ENCODE measurements at regions not wholly inside any gene's neighbourhood (a gene's known extent, or its start where the extent isn't known, plus 50 kb on each side); places are given as distances from the start of the nearest gene placed in this dataset.

DNA sequence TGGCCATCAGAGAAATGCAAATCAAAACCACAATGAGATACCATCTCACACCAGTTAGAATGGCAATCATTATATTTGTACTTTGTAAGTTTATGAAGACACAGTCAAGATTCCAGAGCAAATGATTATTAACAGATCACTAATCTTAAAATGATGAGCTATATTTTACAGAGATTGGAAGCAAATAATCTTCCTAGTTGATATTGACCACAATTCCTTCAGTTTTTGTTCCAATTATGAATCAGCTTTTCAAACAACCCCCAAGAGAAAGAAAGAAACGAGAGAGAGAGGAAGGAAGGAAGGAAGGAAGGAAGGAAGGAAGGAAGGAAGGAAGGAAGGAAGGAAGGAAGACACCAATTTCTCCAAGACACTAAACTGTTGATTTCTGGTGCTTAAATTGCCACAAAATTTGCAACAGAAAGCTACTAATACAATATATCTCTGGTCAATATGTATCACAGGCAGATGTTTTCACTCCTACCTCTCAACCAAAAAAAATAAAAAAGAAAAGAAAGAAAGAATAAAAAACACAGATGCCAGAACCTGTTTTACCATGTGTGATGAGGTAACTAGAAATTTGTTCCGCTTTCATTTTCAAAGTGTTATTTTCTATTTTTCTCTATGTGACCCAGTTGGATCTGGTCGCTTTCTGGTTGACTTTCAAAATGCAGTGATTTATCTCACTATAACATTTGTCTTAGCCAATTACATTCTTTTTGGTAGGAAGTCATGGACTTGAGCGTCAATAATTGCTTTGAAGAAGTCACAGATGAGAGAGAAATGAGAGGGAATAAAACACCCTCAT lies 1609.6 kb downstream of the SI start:
- H3K27ac Mint-ChIP-seq: no peak overlapping the region
- H3K4me3 Mint-ChIP-seq: no peak overlapping the region
- TF ChIP-seq, protein P1, sequence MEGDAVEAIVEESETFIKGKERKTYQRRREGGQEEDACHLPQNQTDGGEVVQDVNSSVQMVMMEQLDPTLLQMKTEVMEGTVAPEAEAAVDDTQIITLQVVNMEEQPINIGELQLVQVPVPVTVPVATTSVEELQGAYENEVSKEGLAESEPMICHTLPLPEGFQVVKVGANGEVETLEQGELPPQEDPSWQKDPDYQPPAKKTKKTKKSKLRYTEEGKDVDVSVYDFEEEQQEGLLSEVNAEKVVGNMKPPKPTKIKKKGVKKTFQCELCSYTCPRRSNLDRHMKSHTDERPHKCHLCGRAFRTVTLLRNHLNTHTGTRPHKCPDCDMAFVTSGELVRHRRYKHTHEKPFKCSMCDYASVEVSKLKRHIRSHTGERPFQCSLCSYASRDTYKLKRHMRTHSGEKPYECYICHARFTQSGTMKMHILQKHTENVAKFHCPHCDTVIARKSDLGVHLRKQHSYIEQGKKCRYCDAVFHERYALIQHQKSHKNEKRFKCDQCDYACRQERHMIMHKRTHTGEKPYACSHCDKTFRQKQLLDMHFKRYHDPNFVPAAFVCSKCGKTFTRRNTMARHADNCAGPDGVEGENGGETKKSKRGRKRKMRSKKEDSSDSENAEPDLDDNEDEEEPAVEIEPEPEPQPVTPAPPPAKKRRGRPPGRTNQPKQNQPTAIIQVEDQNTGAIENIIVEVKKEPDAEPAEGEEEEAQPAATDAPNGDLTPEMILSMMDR (conservative IDR thresholded peaks at IDR 0.05): no peak
- peaks cover 5% of the 10 kb centered on the region for H3K9me3 Mint-ChIP-seq
- no peak for DNase-seq (ENCODE audit: extremely low spot score, unreplicated experiment)
- H3K36me3 Mint-ChIP-seq: no peaks in the 10 kb centered on the region
- H3K4me1 Mint-ChIP-seq (ENCODE audit: unreplicated experiment): no peaks in the 10 kb centered on the region
- H3K27me3 Mint-ChIP-seq: no peaks in the 10 kb centered on the region

DNA sequence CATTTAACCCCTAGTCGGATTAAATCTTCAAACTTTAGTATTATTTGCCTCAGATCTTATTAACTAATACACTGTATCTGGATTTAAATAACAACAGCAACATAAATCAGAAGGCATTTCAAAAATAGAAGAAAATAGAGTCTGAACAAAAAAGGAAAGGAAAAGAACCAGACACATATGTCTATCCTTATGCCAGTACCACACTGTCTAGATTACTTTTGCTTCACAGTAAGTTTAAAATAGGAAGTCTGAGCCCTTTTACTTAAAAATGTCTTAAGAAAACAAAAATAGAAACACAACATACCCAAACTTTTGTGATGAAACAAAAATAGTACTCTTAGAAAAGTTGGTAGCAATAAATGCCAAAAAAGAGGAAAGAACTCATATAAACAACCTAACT lies 1615.8 kb downstream of the SI start:
- no peak for DNase-seq (ENCODE audit: extremely low spot score, unreplicated experiment)
- H3K27me3 Mint-ChIP-seq: peaks cover 3% of the 10 kb centered on the region
- no peaks in the 10 kb centered on the region for H3K9me3 Mint-ChIP-seq
- H3K4me3 Mint-ChIP-seq: no peak overlapping the region
- TF ChIP-seq, protein P1 (conservative IDR thresholded peaks at IDR 0.05): no peak
- no peak overlapping the region for H3K27ac Mint-ChIP-seq
- no peaks in the 10 kb centered on the region for H3K4me1 Mint-ChIP-seq (ENCODE audit: unreplicated experiment)
- no peaks in the 10 kb centered on the region for H3K36me3 Mint-ChIP-seq

DNA sequence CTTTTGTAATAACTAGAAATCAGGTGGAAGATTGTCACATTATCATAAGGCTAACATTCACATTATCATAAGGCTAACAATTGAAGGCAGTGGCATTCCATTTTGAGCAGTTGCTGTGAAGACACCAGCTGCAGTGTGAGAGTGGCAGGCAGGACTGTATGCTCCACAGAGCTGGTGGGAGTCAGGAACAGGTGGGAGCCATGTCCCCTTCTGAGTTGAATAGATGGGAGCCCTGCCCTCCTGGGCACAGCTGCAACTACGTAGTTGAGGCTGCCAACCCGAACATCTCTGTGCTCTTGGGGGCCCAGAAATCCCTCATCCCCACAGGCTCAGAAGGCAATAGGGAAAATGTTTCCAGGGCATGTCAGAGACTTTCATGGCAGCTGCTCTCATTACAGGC lies 1627.6 kb downstream of the SI start:
- H3K27ac Mint-ChIP-seq: no peak overlapping the region
- H3K9me3 Mint-ChIP-seq: peaks cover 6% of the 10 kb centered on the region
- no peaks in the 10 kb centered on the region for H3K4me1 Mint-ChIP-seq (ENCODE audit: unreplicated experiment)
- H3K27me3 Mint-ChIP-seq: no peaks in the 10 kb centered on the region
- H3K36me3 Mint-ChIP-seq: no peaks in the 10 kb centered on the region
- DNase-seq (ENCODE audit: extremely low spot score, unreplicated experiment): no peak
- H3K4me3 Mint-ChIP-seq: no peak overlapping the region
- TF ChIP-seq, protein P1 (conservative IDR thresholded peaks at IDR 0.05): no peak

DNA sequence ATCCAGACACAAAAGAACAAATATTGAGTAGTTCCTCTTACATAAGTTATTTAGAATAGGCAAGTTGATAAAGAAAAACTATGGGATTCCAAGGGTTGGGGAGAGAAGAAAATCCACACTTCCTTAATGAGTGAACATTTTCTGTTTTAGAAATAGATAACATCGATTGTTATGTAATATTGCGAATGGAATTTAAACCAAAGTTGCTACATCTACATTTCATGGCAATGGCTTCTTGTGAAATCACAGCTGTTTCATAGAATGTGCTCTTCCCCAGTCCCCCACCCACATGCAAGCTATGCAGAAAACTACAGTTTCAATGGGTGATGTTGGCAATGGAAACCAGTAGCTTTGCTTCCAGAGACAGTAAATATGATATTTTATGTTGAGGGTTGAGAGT lies 1639.5 kb downstream of the SI start:
- no peak for DNase-seq (ENCODE audit: extremely low spot score, unreplicated experiment)
- TF ChIP-seq, protein P1 (conservative IDR thresholded peaks at IDR 0.05): no peak
- Mint-ChIP-seq H3K27ac (no peak overlapping the region), H3K4me3 (no peak overlapping the region), H3K9me3 (no peaks in the 10 kb centered on the region), H3K4me1 (ENCODE audit: unreplicated experiment) (no peaks in the 10 kb centered on the region), H3K36me3 (no peaks in the 10 kb centered on the region), H3K27me3 (no peaks in the 10 kb centered on the region)

DNA sequence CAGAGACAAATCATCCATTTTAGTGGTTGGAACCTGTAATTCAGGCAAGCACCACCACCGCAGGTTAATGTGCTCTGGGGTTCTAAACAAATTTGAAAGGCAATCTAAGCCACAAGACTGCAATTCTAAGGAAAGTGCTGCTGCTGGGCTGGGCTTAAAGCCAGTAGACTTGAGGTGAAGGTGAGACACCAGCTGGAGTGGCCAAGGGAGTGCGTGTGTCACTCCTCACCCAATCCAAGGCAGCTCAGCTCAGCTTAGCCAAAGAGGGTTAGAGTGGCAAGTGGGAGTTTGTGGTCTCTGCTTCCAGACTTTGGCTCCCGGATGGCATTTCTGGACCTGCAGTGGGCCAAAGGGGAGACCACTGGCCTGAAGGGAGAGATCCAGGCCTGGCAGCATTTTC lies 1655.6 kb downstream of the SI start:
- no peaks in the 10 kb centered on the region for H3K36me3 Mint-ChIP-seq
- no peak overlapping the region for H3K4me3 Mint-ChIP-seq
- no peak overlapping the region for H3K27ac Mint-ChIP-seq
- H3K9me3 Mint-ChIP-seq: no peaks in the 10 kb centered on the region
- no peaks in the 10 kb centered on the region for H3K4me1 Mint-ChIP-seq (ENCODE audit: unreplicated experiment)
- H3K27me3 Mint-ChIP-seq: no peaks in the 10 kb centered on the region
- TF ChIP-seq, protein P1 (conservative IDR thresholded peaks at IDR 0.05): no peak
- no peak for DNase-seq (ENCODE audit: extremely low spot score, unreplicated experiment)
